Loucy (cell line): ENCODE measurements at regions not wholly inside any gene's neighbourhood (a gene's known extent, or its start where the extent isn't known, plus 50 kb on each side); places are given as distances from the start of the nearest gene placed in this dataset.

ENCODE experiments used
- H2AFZ ChIP-seq: fragments of 200-600 bp; sonication (generic); 2 replicates; pipeline ENCODE4 v1.6.0; 2016; ENCODE audit warnings: antibody characterized with exemption, mild to moderate bottlenecking, low read length, moderate library complexity
- H3F3A ChIP-seq: fragments of 200-600 bp; 2 replicates; pipeline ENCODE4 v1.6.0; 2016; ENCODE audit warnings: antibody characterized with exemption, low read depth, mild to moderate bottlenecking
- H3K27me3 ChIP-seq: fragments of 200-600 bp; sonication (generic); 2 replicates; pipeline ENCODE4 v1.6.1; 2014; ENCODE audit warnings: low read length, mild to moderate bottlenecking; ENCODE audit not compliant: insufficient read depth, poor library complexity, severe bottlenecking
- H3K36me3 ChIP-seq: fragments of 200-600 bp; sonication (generic); 2 replicates; pipeline ENCODE4 v1.6.1; 2016; ENCODE audit warnings: low read length; ENCODE audit not compliant: insufficient read depth
- H3K4me1 ChIP-seq: fragments of 200-600 bp; sonication (generic); 2 replicates; pipeline ENCODE4 v1.5.1; 2014; ENCODE audit warnings: low read length, mild to moderate bottlenecking; ENCODE audit not compliant: insufficient read depth, poor library complexity, severe bottlenecking
- H3K4me2 ChIP-seq: fragments of 200-600 bp; sonication (generic); 2 replicates; pipeline ENCODE4 v1.6.0; 2014; ENCODE audit warnings: antibody characterized with exemption, low read length, low read depth, mild to moderate bottlenecking; ENCODE audit not compliant: poor library complexity, severe bottlenecking
- H3K4me3 ChIP-seq: fragments of 200-600 bp; sonication (generic); 2 replicates; pipeline ENCODE4 v1.5.1; 2014; ENCODE audit warnings: low read length, mild to moderate bottlenecking, mixed read lengths; ENCODE audit not compliant: poor library complexity, severe bottlenecking
- H3K79me2 ChIP-seq: fragments of 200-600 bp; sonication (generic); 2 replicates; pipeline ENCODE4 v1.6.1; 2014; ENCODE audit warnings: low read length; ENCODE audit not compliant: insufficient read depth
- H3K9ac ChIP-seq: fragments of 200-600 bp; sonication (generic); 2 replicates; pipeline ENCODE4 v1.6.0; 2014; ENCODE audit warnings: mild to moderate bottlenecking, low read depth, low read length, moderate library complexity; ENCODE audit not compliant: poor library complexity, severe bottlenecking
- H3K9me2 ChIP-seq: fragments of 200-600 bp; sonication (generic); replicated peaks from 2 replicates; pipeline ENCODE4 v1.6.1; 2016; ENCODE audit warnings: low read depth, low read length, mixed read lengths
- H3K9me3 ChIP-seq: fragments of 200-600 bp; sonication (generic); 2 replicates; pipeline ENCODE4 v1.6.1; 2014; ENCODE audit warnings: mild to moderate bottlenecking, antibody characterized with exemption, low read length, low read depth; ENCODE audit not compliant: insufficient read depth
- H4K20me1 ChIP-seq: fragments of 200-600 bp; sonication (generic); 2 replicates; pipeline ENCODE4 v1.6.0; 2014; ENCODE audit warnings: antibody characterized with exemption, low read length, mild to moderate bottlenecking; ENCODE audit not compliant: insufficient read depth, poor library complexity, severe bottlenecking
- CTCF ChIP-seq: fragments of 200-600 bp; sonication (generic); conservative IDR thresholded peaks from 2 replicates; pipeline ENCODE4 v1.5.1; 2014; ENCODE audit warnings: mild to moderate bottlenecking, antibody characterized with exemption, low read length
- EZH2phosphoT487 ChIP-seq: fragments of 200-600 bp; IDR thresholded peaks from 2 replicates; pipeline ENCODE4 v1.6.1; 2018; ENCODE audit warnings: antibody characterized with exemption, mild to moderate bottlenecking, moderate library complexity, borderline replicate concordance

GRCh38 chr13:91079176-91079575 is 268.3 kb upstream of the MIR17HG start:
- no peaks in the 10 kb centered on the region for H3K9me2 ChIP-seq
- H4K20me1 ChIP-seq: no peaks in the 10 kb centered on the region
- no peaks in the 10 kb centered on the region for H3K4me1 ChIP-seq
- H3K27me3 ChIP-seq: no peaks in the 10 kb centered on the region
- no peak overlapping the region for H3K4me2 ChIP-seq
- no peak for TF ChIP-seq CTCF
- no peak for TF ChIP-seq EZH2phosphoT487
- H2AFZ ChIP-seq: no peak overlapping the region
- H3K36me3 ChIP-seq: no peaks in the 10 kb centered on the region
- H3K79me2 ChIP-seq: no peaks in the 10 kb centered on the region
- no peak overlapping the region for H3K9ac ChIP-seq
- H3K4me3 ChIP-seq: no peak overlapping the region
- no peaks in the 10 kb centered on the region for H3K9me3 ChIP-seq
- H3F3A ChIP-seq: no peaks in the 10 kb centered on the region

GRCh38 chr13:91085127-91085526 is 262.4 kb upstream of the MIR17HG start:
- no peaks in the 10 kb centered on the region for H3K36me3 ChIP-seq
- no peak overlapping the region for H3K4me3 ChIP-seq
- H3K4me1 ChIP-seq: no peaks in the 10 kb centered on the region
- no peaks in the 10 kb centered on the region for H3K9me3 ChIP-seq
- H3K4me2 ChIP-seq: no peak overlapping the region
- H3K9ac ChIP-seq: no peak overlapping the region
- no peak overlapping the region for H2AFZ ChIP-seq
- no peaks in the 10 kb centered on the region for H3K9me2 ChIP-seq
- H3F3A ChIP-seq: no peaks in the 10 kb centered on the region
- no peaks in the 10 kb centered on the region for H4K20me1 ChIP-seq
- no peaks in the 10 kb centered on the region for H3K79me2 ChIP-seq
- no peaks in the 10 kb centered on the region for H3K27me3 ChIP-seq
- TF ChIP-seq EZH2phosphoT487 (no peak), CTCF (no peak)

- Histone ChIP-seq H3K4me2 (no peak overlapping the region), H3F3A (no peaks in the 10 kb centered on the region), H3K4me1 (no peaks in the 10 kb centered on the region), H3K9me3 (no peaks in the 10 kb centered on the region), H3K27me3 (no peaks in the 10 kb centered on the region), H3K36me3 (no peaks in the 10 kb centered on the region), H4K20me1 (no peaks in the 10 kb centered on the region), H3K4me3 (no peak overlapping the region), H3K79me2 (no peaks in the 10 kb centered on the region), H2AFZ (no peak overlapping the region), H3K9me2 (no peaks in the 10 kb centered on the region), H3K9ac (no peak overlapping the region)
- TF ChIP-seq EZH2phosphoT487 (no peak), CTCF (no peak)
Observed at GRCh38 chr13:91086936-91087716, 260.4 kb upstream of the MIR17HG start.
